H1 (cell line): ENCODE measurements at regions not wholly inside any gene's neighbourhood (a gene's known extent, or its start where the extent isn't known, plus 50 kb on each side); places are given as distances from the start of the nearest gene placed in this dataset.

Experiments
- CTCF ChIA-PET: fragments of 300-600 bp; sonication (Branson Sonifier 250); formaldehyde crosslinking; loops from one replicate; lab custom pipeline; 2021; ENCODE audit not compliant: partially characterized antibody; lab: Charles Lee
- POLR2A ChIA-PET: fragments of 300-600 bp; sonication (Branson Sonifier 250); formaldehyde crosslinking; loops from one replicate; lab custom pipeline; 2021; ENCODE audit warnings: inconsistent platforms; ENCODE audit not compliant: partially characterized antibody; lab: Charles Lee
- DNase-seq, 2 experiments: peaks; one replicate each; pipeline versions ENCODE4 v3.0.0 to v3.0.0-alpha.2; 2010 to 2022; ENCODE audit warnings: low spot score in 2 of 2, low read depth in 1 of 2, mixed read lengths in 1 of 2
- FAIRE-seq: peaks from 2 replicates; lab custom pipeline; 2011; peaks lifted over from hg19 to GRCh38; lab: Jason Lieb, UNC
- H2AFZ ChIP-seq: 2 replicates; pipeline ENCODE4 v1.8.1; 2012; ENCODE audit warnings: low read length, inconsistent platforms
- H2AK5ac ChIP-seq: 2 replicates; pipeline ENCODE4 v1.6.1; 2013; ENCODE audit warnings: low read depth, low read length
- H2BK120ac ChIP-seq: replicated peaks from 2 replicates; pipeline ENCODE3; 2013; ENCODE audit warnings: low read depth, low read length, inconsistent platforms
- H2BK12ac ChIP-seq: 2 replicates; pipeline ENCODE4 v1.6.1; 2013; ENCODE audit warnings: low read depth, low read length
- H2BK15ac ChIP-seq: 2 replicates; pipeline ENCODE4 v1.6.1; 2013; ENCODE audit warnings: low read length
- H2BK20ac ChIP-seq: 2 replicates; pipeline ENCODE4 v1.6.1; 2013; ENCODE audit warnings: low read length
- H2BK5ac ChIP-seq: 2 replicates; pipeline ENCODE4 v1.6.1; 2013; ENCODE audit warnings: low read depth, low read length
- H3K14ac ChIP-seq: 2 replicates; pipeline ENCODE4 v1.6.1; 2013; ENCODE audit warnings: inconsistent platforms; ENCODE audit not compliant: insufficient read length
- H3K18ac ChIP-seq: 2 replicates; pipeline ENCODE4 v1.6.1; 2013; ENCODE audit warnings: low read length; ENCODE audit errors: extremely low read depth
- H3K23ac ChIP-seq: 2 replicates; pipeline ENCODE4 v1.6.1; 2013; ENCODE audit warnings: inconsistent platforms; ENCODE audit not compliant: insufficient read length
- H3K23me2 ChIP-seq: 2 replicates; pipeline ENCODE4 v1.6.1; 2013; ENCODE audit warnings: low read depth, low read length
- H3K27ac ChIP-seq: 2 replicates; pipeline ENCODE4 v1.6.1; 2011; ENCODE audit warnings: low read depth, low read length, inconsistent platforms
- H3K27me3 ChIP-seq, 4 experiments: replicated peaks in 1 of 4; 1 replicate in 1 of 4; 2 replicates in 3 of 4; pipeline versions ENCODE4 v1.6.1 to v1.8.1; 2011 to 2013; ENCODE audit warnings: low read length in 3 of 4, mild to moderate bottlenecking in 3 of 4, inconsistent platforms in 2 of 4, mixed read lengths in 2 of 4, moderate library complexity in 1 of 4; ENCODE audit not compliant: control insufficient read depth in 3 of 4, insufficient read depth in 3 of 4; ENCODE audit errors: extremely low read depth in 1 of 4
- H3K36me3 ChIP-seq, 4 experiments: 2 replicates each; pipeline versions ENCODE4 v1.6.1 to v1.8.1; 2011 to 2013; ENCODE audit warnings: mild to moderate bottlenecking in 4 of 4, low read length in 3 of 4, moderate library complexity in 2 of 4, control low read depth in 1 of 4, inconsistent platforms in 1 of 4; ENCODE audit not compliant: insufficient read depth in 4 of 4, control insufficient read depth in 2 of 4
- H3K4ac ChIP-seq: replicated peaks from 2 replicates; pipeline ENCODE3; 2013; ENCODE audit warnings: low read length, low read depth, mixed read lengths, inconsistent platforms; ENCODE audit not compliant: insufficient read length
- H3K4me1 ChIP-seq, 4 experiments: replicated peaks in 1 of 4; 1 replicate in 1 of 4; 2 replicates in 3 of 4; pipeline versions ENCODE4 v1.6.1 to v1.8.1; 2011 to 2013; ENCODE audit warnings: low read length in 3 of 4, inconsistent platforms in 2 of 4, mixed read lengths in 1 of 4; ENCODE audit not compliant: insufficient read depth in 4 of 4, control insufficient read depth in 3 of 4
- H3K4me2 ChIP-seq, 2 experiments: 2 replicates each; pipeline versions ENCODE4 v1.6.1 to v1.8.1; 2011 to 2013; ENCODE audit warnings: low read depth in 2 of 2, low read length in 2 of 2, control low read depth in 1 of 2, inconsistent platforms in 1 of 2, mild to moderate bottlenecking in 1 of 2; ENCODE audit not compliant: insufficient read depth in 1 of 2
- H3K4me3 ChIP-seq, 4 experiments: fragments of 200-600, 300-600 bp in 1 of 4; sonication (generic), shearing (Covaris generic), sonication (Bioruptor Twin) in 1 of 4; 2 replicates each; pipeline versions ENCODE4 v1.5.1 to v1.8.1; 2011 to 2016; ENCODE audit warnings: low read length in 4 of 4, low read depth in 3 of 4, control low read depth in 2 of 4, inconsistent platforms in 2 of 4, mild to moderate bottlenecking in 2 of 4, mixed read lengths in 1 of 4, moderate library complexity in 1 of 4; ENCODE audit not compliant: insufficient read depth in 2 of 4; ENCODE audit errors: extremely low read depth in 1 of 4
- H3K56ac ChIP-seq: replicated peaks from 2 replicates; pipeline ENCODE3; 2013; ENCODE audit warnings: low read depth, mild to moderate bottlenecking, mixed read lengths, low read length, inconsistent platforms; ENCODE audit not compliant: insufficient read length
- H3K79me1 ChIP-seq: 2 replicates; pipeline ENCODE4 v1.6.1; 2013; ENCODE audit warnings: low read depth, low read length, control low read depth
- H3K79me2 ChIP-seq, 2 experiments: 2 replicates each; pipeline versions ENCODE4 v1.6.1 to v1.8.1; 2012 to 2013; ENCODE audit warnings: low read length in 2 of 2, mild to moderate bottlenecking in 2 of 2, inconsistent platforms in 1 of 2; ENCODE audit not compliant: insufficient read depth in 2 of 2, control insufficient read depth in 1 of 2
- H3K9ac ChIP-seq, 4 experiments: replicated peaks in 1 of 4; 1 replicate in 1 of 4; 2 replicates in 3 of 4; pipeline versions ENCODE4 v1.6.1 to v1.8.1; 2011 to 2013; ENCODE audit warnings: low read depth in 3 of 4, low read length in 3 of 4, control low read depth in 2 of 4, mild to moderate bottlenecking in 2 of 4, moderate library complexity in 2 of 4, inconsistent platforms in 1 of 4; ENCODE audit errors: extremely low read depth in 1 of 4
- H3K9me3 ChIP-seq, 2 experiments: 2 replicates each; pipeline versions ENCODE4 v1.6.1 to v1.8.1; 2012 to 2013; ENCODE audit warnings: mild to moderate bottlenecking in 2 of 2, moderate library complexity in 2 of 2, control low read depth in 1 of 2, inconsistent platforms in 1 of 2, low read depth in 1 of 2, low read length in 1 of 2, mixed read lengths in 1 of 2; ENCODE audit not compliant: insufficient read depth in 2 of 2
- H4K20me1 ChIP-seq, 2 experiments: replicated peaks in 1 of 2; 2 replicates each; pipeline versions ENCODE3 to v1.8.1; 2011 to 2013; ENCODE audit warnings: inconsistent platforms in 2 of 2, low read length in 2 of 2, mild to moderate bottlenecking in 1 of 2; ENCODE audit not compliant: insufficient read depth in 2 of 2, control insufficient read depth in 1 of 2
- H4K5ac ChIP-seq: 2 replicates; pipeline ENCODE4 v1.6.1; 2013; ENCODE audit warnings: low read length, low read depth, mixed read lengths, inconsistent platforms; ENCODE audit not compliant: insufficient read length
- H4K8ac ChIP-seq: 2 replicates; pipeline ENCODE4 v1.8.0; 2013; ENCODE audit warnings: mild to moderate bottlenecking, moderate library complexity, low read length, inconsistent platforms; ENCODE audit not compliant: insufficient read depth; ENCODE audit errors: extremely low read depth
- H4K91ac ChIP-seq: replicated peaks from 2 replicates; pipeline ENCODE3; 2013; ENCODE audit warnings: low read length, mixed read lengths, inconsistent platforms; ENCODE audit not compliant: insufficient read length
- CTBP2 ChIP-seq: IDR thresholded peaks from 2 replicates; pipeline ENCODE4 v1.7.0; 2011; ENCODE audit warnings: borderline replicate concordance, mild to moderate bottlenecking, moderate library complexity, mixed read lengths, low read length; ENCODE audit not compliant: insufficient read depth, insufficient read length
- EGR1 ChIP-seq: IDR thresholded peaks from 2 replicates; pipeline ENCODE4 v1.6.1; 2011; ENCODE audit warnings: low read depth, low read length, borderline replicate concordance
- HDAC6 ChIP-seq: IDR thresholded peaks from one replicate; pipeline ENCODE4 v1.7.1; 2012; ENCODE audit warnings: low read depth, mild to moderate bottlenecking, inconsistent platforms, low read length, moderate library complexity
- JUND ChIP-seq: IDR thresholded peaks from 2 replicates; pipeline ENCODE4 v1.6.1; 2011; ENCODE audit warnings: mild to moderate bottlenecking, improper control_type of control experiment, low read length
- KDM1A ChIP-seq: fragments of 200-600, 300-600 bp; sonication (generic); IDR thresholded peaks from 2 replicates; pipeline ENCODE4 v1.7.1; 2016; ENCODE audit warnings: mild to moderate bottlenecking, low read length, borderline replicate concordance
- PHF8 ChIP-seq: fragments of 200-600 bp; sonication (generic); conservative IDR thresholded peaks from 2 replicates; pipeline ENCODE4 v1.7.1; 2012; ENCODE audit warnings: low read depth, mild to moderate bottlenecking, inconsistent platforms, low read length, moderate library complexity
- POLR2A ChIP-seq, 2 experiments: IDR thresholded peaks; 1 replicate in 1 of 2; 2 replicates in 1 of 2; pipeline ENCODE4 v1.6.1; 2011; ENCODE audit warnings: low read depth in 2 of 2, low read length in 2 of 2, mild to moderate bottlenecking in 2 of 2; ENCODE audit errors: control extremely low read depth in 1 of 2
- POU5F1 ChIP-seq: IDR thresholded peaks from 2 replicates; pipeline ENCODE4 v1.6.1; 2011; ENCODE audit warnings: low read depth, mild to moderate bottlenecking, low read length, moderate library complexity
- RBBP5 ChIP-seq: IDR thresholded peaks from 2 replicates; pipeline ENCODE4 v1.7.1; 2012; ENCODE audit warnings: low read depth, mild to moderate bottlenecking, inconsistent platforms, low read length, moderate library complexity, borderline replicate concordance
- RXRA ChIP-seq: IDR thresholded peaks from 2 replicates; pipeline ENCODE4 v1.6.1; 2011; ENCODE audit warnings: low read depth, mild to moderate bottlenecking, low read length, moderate library complexity; ENCODE audit not compliant: insufficient read depth
- SIRT6 ChIP-seq: IDR thresholded peaks from one replicate; pipeline ENCODE4 v1.7.1; 2012; ENCODE audit warnings: low read length, inconsistent platforms
- SP2 ChIP-seq: IDR thresholded peaks from 2 replicates; pipeline ENCODE4 v1.6.1; 2012; ENCODE audit warnings: mild to moderate bottlenecking, low read length, inconsistent platforms
- SP4 ChIP-seq: IDR thresholded peaks from 2 replicates; pipeline ENCODE4 v1.6.1; 2012; ENCODE audit warnings: low read length, inconsistent platforms
- TAF7 ChIP-seq: optimal IDR thresholded peaks from 2 replicates; pipeline ENCODE3; 2011; ENCODE audit warnings: low read depth, mild to moderate bottlenecking, inconsistent platforms, low read length, moderate library complexity, borderline replicate concordance
- WGBS, 2 experiments: shearing (Covaris generic) in 1 of 2; methylation state at CpG; one replicate each; pipeline versions ENCODE4 v1.1.6 to v1.1.7; 2013 to 2015; ENCODE audit warnings: low lambda C conversion rate in 2 of 2, mixed read lengths in 2 of 2, inconsistent platforms in 1 of 2, low coverage in 1 of 2, missing lambda C conversion rate in 1 of 2; ENCODE audit not compliant: insufficient replicate concordance in 2 of 2, insufficient coverage in 1 of 2, insufficient read length in 1 of 2; ENCODE audit errors: extremely low coverage in 1 of 2, missing lambda C conversion rate in 1 of 2; 5-methylcytosine and 5-hydroxymethylcytosine counted together
- TF ChIP-seq, protein P1 (sequence below): IDR thresholded peaks from 2 replicates; pipeline ENCODE4 v1.6.1; 2011; ENCODE audit warnings: low read length, improper control_type of control experiment

GRCh38 chr6:33888183-33888582, 84.4 kb upstream of the MLN start:
- WGBS, 2 experiments: 88% methylated on average over 10 of the region's 10 CpGs; no CpG with 5 or more reads in 1 of the 2 experiments
- CTCF ChIA-PET: interaction anchor here (1.3 to 2.1 kb wide), 2 partner anchors 19 to 120 kb away, joined by 4 to 6 read pairs; no protein-coding TSS in a partner anchor
- TF ChIP-seq JUND: no peak
- TF ChIP-seq POU5F1: no peak
- TF ChIP-seq SP4: no peak
- TF ChIP-seq TAF7: no peak
- TF ChIP-seq SIRT6: no peak
- no peak for TF ChIP-seq HDAC6
- TF ChIP-seq RBBP5: no peak
- no peak for TF ChIP-seq SP2
- TF ChIP-seq PHF8: no peak
- no peak for TF ChIP-seq RXRA
- TF ChIP-seq, protein P1, sequence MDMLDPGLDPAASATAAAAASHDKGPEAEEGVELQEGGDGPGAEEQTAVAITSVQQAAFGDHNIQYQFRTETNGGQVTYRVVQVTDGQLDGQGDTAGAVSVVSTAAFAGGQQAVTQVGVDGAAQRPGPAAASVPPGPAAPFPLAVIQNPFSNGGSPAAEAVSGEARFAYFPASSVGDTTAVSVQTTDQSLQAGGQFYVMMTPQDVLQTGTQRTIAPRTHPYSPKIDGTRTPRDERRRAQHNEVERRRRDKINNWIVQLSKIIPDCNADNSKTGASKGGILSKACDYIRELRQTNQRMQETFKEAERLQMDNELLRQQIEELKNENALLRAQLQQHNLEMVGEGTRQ: no peak
- no peak for TF ChIP-seq CTBP2
- no peak for TF ChIP-seq EGR1
- no peak for TF ChIP-seq KDM1A
- TF ChIP-seq POLR2A (IDR thresholded peaks at IDR 0.05; ENCODE audit: control extremely low read depth in 1 of 2, low read depth in 2 of 2, low read length in 2 of 2): no peak

More at GRCh38 chr6:33888183-33888582, 84.4 kb upstream of the MLN start:
- Histone ChIP-seq H3K4ac (no peak overlapping the region), H3K18ac (no peak overlapping the region), H3K27ac (no peak overlapping the region), H4K91ac (no peak overlapping the region), H2BK120ac (no peak overlapping the region), H3K79me1 (no peaks in the 10 kb centered on the region), H3K4me3 (no peak overlapping the region), H3K9me3 (no peaks in the 10 kb centered on the region), H2BK20ac (no peak overlapping the region), H3K14ac (no peak overlapping the region), H3K56ac (no peak overlapping the region), H2BK15ac (no peak overlapping the region), H3K79me2 (no peaks in the 10 kb centered on the region), H3K4me1 (no peaks in the 10 kb centered on the region), H2AFZ (no peak overlapping the region), H3K23me2 (no peaks in the 10 kb centered on the region), H2BK5ac (no peak overlapping the region), H4K20me1 (no peaks in the 10 kb centered on the region), H4K5ac (no peak overlapping the region), H4K8ac (no peak overlapping the region), H3K23ac (no peak overlapping the region), H3K27me3 (no peaks in the 10 kb centered on the region), H3K4me2 (no peak overlapping the region), H2AK5ac (no peak overlapping the region), H2BK12ac (no peak overlapping the region), H3K36me3 (no peaks in the 10 kb centered on the region), H3K9ac (no peak overlapping the region)
- POLR2A ChIA-PET: no interaction called here
- DNase-seq (no peak), FAIRE-seq (no peak)
